Epidermal melanocyte (primary cell): ENCODE measurements at regions not wholly inside any gene's neighbourhood (a gene's known extent, or its start where the extent isn't known, plus 50 kb on each side); places are given as distances from the start of the nearest gene placed in this dataset.

Experiments used
- DNase-seq: peaks from one replicate; pipeline ENCODE4 v3.0.0; 2011; ENCODE audit warnings: low spot score; ENCODE audit not compliant: insufficient read length

DNA sequence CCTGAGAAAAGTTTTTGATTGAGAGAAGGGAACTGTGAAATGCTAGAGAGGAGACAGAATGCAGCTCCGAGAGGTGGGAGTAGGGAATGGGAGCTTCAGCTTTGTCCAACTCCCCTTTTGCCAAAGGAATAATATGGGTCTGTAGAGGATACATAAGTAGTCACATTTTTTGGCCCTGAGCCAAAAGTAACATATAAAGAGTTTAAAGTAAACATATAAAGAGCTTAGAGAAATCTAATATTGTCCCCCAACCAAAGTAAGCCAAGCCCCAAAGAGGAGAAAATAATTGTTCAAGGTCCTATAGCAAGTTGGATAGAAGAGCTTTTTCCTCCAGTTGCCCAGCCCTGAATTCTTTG, 215.1 kb downstream of the TMEM114 start:
- DNase-seq: no peak

DNA sequence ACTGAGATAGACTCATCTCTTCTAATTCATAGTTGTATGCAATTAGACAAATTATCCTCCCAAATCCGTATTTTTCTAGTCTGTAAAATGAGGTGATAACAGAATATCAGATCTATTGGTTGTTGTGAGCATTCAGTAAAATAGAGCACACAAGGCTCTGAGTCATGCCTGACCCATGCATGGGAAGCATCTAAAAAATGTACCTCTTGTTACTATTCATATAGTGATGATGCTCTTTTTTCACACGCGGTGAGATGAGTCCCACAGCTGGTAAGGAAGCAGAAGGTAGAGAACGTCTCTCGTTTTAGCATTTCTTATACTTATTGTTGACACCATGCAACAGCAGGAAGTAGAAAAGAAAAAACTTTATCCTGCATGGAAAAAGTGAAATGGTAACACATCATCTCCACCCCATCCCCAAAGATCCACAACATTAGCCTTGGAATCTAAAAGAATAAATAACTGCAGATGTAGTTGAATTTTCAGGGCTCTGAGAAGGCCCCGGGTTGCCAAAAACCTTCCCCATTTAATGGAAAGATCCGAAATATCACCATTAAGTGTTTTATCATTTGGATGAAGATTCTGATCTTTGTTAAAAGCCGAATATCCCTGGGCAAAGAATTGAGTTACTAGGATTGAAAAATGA, 215.6 kb downstream of the TMEM114 start:
- DNase-seq: no peak

- no peak for DNase-seq
These were observed 216.5 kb downstream of the TMEM114 start for GRCh38 chr16:8373676-8374431.

- DNase-seq: no peak
These were observed 218.2 kb downstream of the TMEM114 start for GRCh38 chr16:8372141-8372540.

GRCh38 chr16:8370374-8371270, 219.7 kb downstream of the TMEM114 start:
- DNase-seq: no peak

GRCh38 chr16:8358937-8359336, 231.4 kb downstream of the TMEM114 start:
- DNase-seq: no peak

DNA sequence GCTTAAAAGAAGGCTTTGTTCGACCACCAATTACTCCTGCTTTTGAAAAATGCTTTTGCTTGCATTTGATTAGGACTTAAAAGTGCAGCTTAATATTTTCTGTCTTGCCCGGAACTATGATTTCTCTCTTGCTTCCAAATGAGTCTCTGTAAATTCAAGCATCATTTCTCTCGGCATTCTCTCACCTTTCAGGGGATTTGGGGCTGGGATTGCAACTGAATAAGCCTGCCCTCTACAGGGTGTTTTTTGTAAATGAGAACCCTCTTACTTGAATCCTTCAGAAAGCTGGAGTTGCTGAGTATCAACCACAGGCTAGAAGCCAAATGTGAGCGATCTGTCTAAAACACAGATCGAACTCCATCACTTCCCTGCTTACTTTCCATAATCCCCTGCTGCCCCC, 234.6 kb downstream of the TMEM114 start:
- no peak for DNase-seq

GRCh38 chr16:8346294-8346693, 244.0 kb downstream of the TMEM114 start:
- DNase-seq: no peak

DNA sequence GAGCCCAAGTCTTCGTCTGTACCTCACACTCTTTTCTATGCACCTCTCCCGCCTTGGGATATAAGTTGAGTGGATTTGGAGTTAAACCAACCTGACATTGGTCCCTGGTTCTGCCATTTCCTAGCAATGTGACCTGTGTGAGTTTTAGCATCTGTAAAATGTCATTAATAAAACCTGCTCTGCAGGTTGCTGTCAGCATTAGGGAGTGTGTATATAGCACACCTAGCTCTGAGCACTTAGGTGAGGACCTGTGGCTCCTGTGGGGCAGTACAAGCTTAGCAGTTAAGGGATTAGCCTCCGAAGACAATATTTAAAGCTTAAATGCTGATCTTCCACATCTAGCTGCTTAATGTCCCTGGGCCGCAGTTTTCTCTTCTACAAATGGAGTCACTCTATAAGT, 248.0 kb downstream of the TMEM114 start:
- DNase-seq: no peak

DNA sequence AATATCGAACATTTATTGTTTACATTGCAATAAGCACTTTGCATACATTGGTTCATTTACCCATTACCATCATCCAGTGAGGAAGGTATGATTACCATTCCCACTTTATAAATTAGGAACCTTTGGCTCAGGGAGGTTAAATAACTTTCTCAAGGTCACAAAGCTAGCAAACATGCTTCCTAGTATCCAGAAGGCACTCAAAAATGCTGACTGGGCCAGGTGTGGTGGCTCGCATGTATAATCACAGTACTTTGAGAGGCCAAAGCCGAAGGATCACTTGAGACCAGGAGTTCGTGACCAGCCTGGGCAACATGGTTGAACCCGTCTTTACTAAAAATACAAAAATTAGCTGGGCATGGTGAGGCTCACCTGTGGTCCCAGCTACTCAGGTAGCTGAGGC, 259.6 kb downstream of the TMEM114 start:
- no peak for DNase-seq

- DNase-seq: no peak
These were observed 264.1 kb downstream of the TMEM114 start for GRCh38 chr16:8326232-8326631.

DNA sequence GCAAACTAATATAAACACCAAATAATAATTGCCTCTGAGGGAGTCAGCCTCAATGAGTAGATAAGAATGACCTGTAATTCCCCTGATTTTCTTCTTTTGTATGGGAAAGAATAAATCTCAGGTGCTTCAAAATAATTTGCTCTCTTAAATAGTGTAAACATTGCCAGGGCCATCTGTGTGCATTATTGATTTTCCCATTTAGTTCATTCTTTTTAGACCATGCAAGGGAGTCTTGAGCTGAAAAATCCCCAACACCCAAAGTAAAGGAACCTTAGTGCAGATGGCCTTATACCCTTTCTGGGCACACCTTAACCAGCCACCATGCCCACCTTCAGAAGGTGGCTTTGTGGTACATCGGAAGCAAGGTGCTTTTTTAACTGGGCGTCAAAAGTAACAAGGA, 267.2 kb downstream of the TMEM114 start:
- no peak for DNase-seq

DNA sequence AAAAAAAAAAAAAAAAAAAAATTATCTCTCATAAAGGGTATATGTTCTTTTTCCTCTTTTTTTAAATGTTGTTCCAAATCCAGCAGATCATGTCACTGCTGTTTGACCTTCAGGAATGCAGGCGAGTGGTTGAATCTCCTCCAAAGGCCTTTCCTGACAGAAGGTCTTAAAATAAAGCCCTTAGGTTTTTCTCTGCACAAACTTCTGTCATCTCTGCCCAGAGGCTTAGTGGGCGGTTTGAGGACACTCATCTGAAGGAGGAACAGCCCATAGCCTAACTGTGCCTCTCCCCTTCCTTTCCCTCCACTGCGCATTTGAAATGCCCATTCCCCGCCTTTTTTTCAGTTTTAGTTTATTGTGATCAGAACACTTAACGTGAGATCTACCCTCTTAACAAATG, 270.2 kb downstream of the TMEM114 start:
- no peak for DNase-seq

DNA sequence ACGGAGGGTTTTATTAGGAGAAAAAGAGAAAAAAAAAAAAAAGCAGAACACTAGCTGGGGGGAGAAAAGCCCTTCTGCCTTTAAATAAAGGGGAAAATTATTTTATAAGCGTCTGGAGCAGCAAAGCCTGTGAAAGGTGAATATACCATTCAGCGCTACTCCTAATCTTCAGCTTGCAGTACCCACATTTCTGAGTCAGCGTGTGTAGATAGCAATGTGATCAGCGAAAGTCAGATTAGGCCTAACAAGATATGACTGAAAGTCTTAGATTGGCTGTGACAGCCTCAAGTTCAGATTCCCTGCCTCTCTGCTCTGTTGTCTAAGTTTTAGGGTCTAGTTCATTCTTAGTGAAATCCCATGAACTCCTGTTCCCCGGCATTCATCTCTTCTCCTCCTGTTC, 279.5 kb downstream of the TMEM114 start:
- no peak for DNase-seq

GRCh38 chr16:8310323-8310722, 280.0 kb downstream of the TMEM114 start:
- no peak for DNase-seq

DNA sequence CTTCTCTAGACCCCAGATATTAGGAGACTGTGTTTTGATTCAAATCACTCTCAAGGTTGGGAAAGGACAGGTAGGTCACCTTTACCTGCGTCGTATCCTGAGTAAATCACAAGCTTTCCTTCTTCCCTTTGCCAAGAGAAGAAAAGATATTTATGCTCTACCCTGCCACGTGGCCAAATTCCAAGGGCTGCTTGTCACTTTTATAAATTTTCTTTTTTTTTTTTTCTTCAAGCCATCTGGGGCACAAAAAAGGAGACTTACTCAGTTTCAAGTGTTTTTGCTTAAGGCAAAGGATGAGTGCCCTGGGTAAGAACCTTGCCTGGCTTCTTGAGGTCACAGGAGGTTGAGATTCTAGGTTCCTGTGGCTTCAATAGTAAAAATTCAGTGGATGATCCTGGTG, 285.1 kb downstream of the TMEM114 start:
- DNase-seq: no peak

DNA sequence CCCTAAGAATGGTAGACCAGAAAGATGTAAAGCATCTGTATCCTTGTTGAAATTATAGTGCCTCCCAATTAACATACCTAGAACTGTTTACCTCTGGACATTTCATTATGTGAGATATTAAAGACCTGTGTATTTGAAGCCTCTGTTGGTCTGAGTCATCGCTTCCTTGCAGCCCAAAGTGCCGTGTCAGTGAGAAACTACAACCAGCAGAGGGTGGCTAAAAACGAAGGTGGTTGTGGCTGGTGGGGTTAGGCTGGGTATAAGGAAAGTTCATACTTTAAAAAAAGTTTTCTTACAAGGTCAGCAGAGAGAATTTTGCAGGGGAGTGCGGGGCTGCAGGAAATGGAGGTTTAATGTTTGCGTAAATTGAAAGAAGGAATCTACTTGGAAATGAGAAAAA, 290.7 kb downstream of the TMEM114 start:
- no peak for DNase-seq

GRCh38 chr16:8295513-8296237, 294.6 kb downstream of the TMEM114 start:
- DNase-seq: no peak

GRCh38 chr16:8293413-8293812, 296.9 kb downstream of the TMEM114 start:
- DNase-seq: no peak

GRCh38 chr16:8292271-8292670, 298.0 kb downstream of the TMEM114 start:
- no peak for DNase-seq

GRCh38 chr16:8286348-8286747, 304.0 kb downstream of the TMEM114 start:
- DNase-seq: no peak

DNA sequence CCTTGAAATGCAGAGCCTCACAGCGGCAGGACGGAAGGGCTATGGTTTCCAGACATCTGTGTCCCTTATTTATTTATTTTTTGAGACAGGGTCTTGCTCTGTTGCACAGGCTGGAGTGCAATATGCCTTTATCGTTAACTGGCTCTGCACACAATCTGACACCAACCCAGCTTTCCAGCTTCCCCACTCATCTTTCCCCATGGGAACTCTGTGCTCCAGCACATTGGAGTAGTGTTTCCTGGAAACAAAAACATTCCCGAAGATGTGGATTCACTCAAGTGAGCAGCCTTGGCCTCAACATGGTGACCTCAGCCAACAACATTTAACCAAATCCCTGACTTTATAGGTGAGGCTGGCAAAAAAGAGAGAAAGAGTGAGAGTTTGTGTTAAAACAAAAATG, 307.1 kb downstream of the TMEM114 start:
- DNase-seq: no peak
